Suprapubic skin (tissue), 4 donors: ENCODE measurements at regions not wholly inside any gene's neighbourhood (a gene's known extent, or its start where the extent isn't known, plus 50 kb on each side); places are given as distances from the start of the nearest gene placed in this dataset.
"Not testable (repeated sequence)": the region's sequence is repeated elsewhere in the genome, so short reads cannot be mapped to it uniquely, and the experiment has no call there.

ENCODE experiments used
- POLR2A ChIP-seq, 2 donors: fragments of 450-650 bp; IDR thresholded peaks; one replicate each; pipeline ENCODE4 v1.6.1; 2017; ENCODE audit warnings: antibody characterized with exemption in 2 of 2, mild to moderate bottlenecking in 2 of 2, moderate library complexity in 2 of 2
- POLR2AphosphoS5 ChIP-seq, 3 donors: sonication (generic); formaldehyde crosslinking; IDR thresholded peaks; one replicate each; pipeline ENCODE4 v1.6.1; 2017; ENCODE audit warnings: antibody characterized with exemption in 3 of 3
- TF ChIP-seq, protein P1 (sequence below), 2 donors: fragments of 200-600 bp in 1 of 2; fragments of 450-650 bp in 1 of 2; sonication (generic) in 1 of 2; IDR thresholded peaks; one replicate each; pipeline ENCODE4 v1.5.1; 2016 to 2019; ENCODE audit warnings: antibody characterized with exemption in 2 of 2, mild to moderate bottlenecking in 1 of 2, moderate library complexity in 1 of 2

DNA sequence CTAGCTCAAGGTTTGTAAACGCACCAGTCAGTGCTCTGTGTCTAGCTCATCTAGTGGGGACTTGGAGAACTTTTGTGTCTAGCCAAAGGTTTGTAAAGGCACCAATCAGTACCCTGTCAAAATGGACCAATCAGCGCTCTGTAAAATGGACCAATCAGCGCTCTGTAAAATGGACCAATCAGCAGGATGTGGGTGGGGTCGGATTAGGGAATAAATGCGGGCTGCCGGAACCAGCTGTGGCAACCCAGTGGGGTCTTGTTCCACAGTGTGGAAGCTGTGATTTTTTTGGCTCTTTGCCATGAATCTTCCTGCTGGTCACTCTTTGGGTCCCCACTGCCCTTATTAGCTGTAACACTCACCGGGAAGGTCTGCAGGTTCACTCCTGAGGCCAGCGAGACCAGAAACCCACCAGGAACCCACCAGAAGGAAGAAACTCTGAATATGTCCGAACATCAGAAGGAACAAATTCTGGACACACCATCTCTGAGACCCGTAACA, 197.8 kb downstream of the SPP2 start:
- TF ChIP-seq, protein P1, sequence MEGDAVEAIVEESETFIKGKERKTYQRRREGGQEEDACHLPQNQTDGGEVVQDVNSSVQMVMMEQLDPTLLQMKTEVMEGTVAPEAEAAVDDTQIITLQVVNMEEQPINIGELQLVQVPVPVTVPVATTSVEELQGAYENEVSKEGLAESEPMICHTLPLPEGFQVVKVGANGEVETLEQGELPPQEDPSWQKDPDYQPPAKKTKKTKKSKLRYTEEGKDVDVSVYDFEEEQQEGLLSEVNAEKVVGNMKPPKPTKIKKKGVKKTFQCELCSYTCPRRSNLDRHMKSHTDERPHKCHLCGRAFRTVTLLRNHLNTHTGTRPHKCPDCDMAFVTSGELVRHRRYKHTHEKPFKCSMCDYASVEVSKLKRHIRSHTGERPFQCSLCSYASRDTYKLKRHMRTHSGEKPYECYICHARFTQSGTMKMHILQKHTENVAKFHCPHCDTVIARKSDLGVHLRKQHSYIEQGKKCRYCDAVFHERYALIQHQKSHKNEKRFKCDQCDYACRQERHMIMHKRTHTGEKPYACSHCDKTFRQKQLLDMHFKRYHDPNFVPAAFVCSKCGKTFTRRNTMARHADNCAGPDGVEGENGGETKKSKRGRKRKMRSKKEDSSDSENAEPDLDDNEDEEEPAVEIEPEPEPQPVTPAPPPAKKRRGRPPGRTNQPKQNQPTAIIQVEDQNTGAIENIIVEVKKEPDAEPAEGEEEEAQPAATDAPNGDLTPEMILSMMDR (IDR thresholded peaks at IDR 0.05): not testable (repeated sequence)
- TF ChIP-seq POLR2AphosphoS5, POLR2A (IDR thresholded peaks at IDR 0.05): not testable (repeated sequence)
